Mucosa of descending colon (tissue), 3 donors: ENCODE measurements at regions not wholly inside any gene's neighbourhood (a gene's known extent, or its start where the extent isn't known, plus 50 kb on each side); places are given as distances from the start of the nearest gene placed in this dataset.

Experiments used
- ATAC-seq: fragments of 200-7000 bp; cut with Tn5 transposase; one replicate; pipeline ENCODE4 v1.9.1; 2020; ENCODE audit warnings: mild to moderate bottlenecking, moderate library complexity
- DNase-seq, 3 donors: peaks; one replicate each; pipeline ENCODE4 v3.0.0-alpha.2; 2020
- H3K36me3 ChIP-seq: fragments of 200-600 bp; one replicate; pipeline ENCODE4 v1.8.0; 2021; ENCODE audit warnings: low read depth, mild to moderate bottlenecking
- H3K4me1 ChIP-seq: fragments of 200-600 bp; one replicate; pipeline ENCODE4 v1.8.0; 2021; ENCODE audit warnings: low read depth, mild to moderate bottlenecking
- H3K4me3 ChIP-seq: fragments of 200-600 bp; one replicate; pipeline ENCODE4 v1.8.0; 2021; ENCODE audit warnings: mild to moderate bottlenecking
- H3K9me3 ChIP-seq: fragments of 200-600 bp; one replicate; pipeline ENCODE4 v1.8.0; 2021; ENCODE audit warnings: mild to moderate bottlenecking
- intact Hi-C, 2 donors: fragments of 100-400 bp; cut with DNase I in 1 of 2; cut with micrococcal nuclease in 1 of 2; formaldehyde crosslinking; loops; one replicate each; pipeline versions ENCODE4 v1.11.0 to v1.11.1; 2022; cut with DNase I, micrococcal nuclease
- TF ChIP-seq, protein P1 (sequence below): fragments of 200-600 bp; IDR thresholded peaks from one replicate; pipeline ENCODE4 v1.8.0; 2022; ENCODE audit warnings: antibody characterized with exemption, mild to moderate bottlenecking
- donor health status: DM: no; HTN: no; CAD: no; lungs with moderate emphysema.
- donor health status: DM: no; HTN: no; CAD: no.
- donor health status: DM: no; HTN: yes; CAD: no.

DNA sequence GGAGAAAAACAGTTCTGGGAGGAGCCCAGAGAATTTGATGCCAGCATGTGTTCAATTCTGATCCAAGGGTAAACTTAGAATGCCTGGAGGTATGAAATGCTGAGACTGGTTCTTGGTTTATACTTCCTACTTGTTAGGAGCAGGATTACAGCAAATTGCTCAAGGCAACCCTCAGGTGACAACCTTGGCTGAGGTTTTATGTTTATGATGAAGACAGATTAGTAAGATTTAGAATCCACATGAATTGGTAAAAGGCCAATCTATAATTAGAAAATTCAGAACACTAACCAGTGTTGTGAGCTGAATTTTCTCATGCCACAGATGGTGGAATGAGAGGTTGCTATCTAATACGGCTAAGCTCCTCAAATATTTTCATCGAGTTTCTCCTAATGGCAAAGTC lies 235.3 kb upstream of the NRIP1 start:
- Histone ChIP-seq H3K4me3 (no peak overlapping the region), H3K36me3 (no peaks in the 10 kb centered on the region), H3K9me3 (peaks cover 2% of the 10 kb centered on the region), H3K4me1 (no peaks in the 10 kb centered on the region)
- no peak for ATAC-seq
- intact Hi-C loops: no loop called here
- TF ChIP-seq, protein P1, sequence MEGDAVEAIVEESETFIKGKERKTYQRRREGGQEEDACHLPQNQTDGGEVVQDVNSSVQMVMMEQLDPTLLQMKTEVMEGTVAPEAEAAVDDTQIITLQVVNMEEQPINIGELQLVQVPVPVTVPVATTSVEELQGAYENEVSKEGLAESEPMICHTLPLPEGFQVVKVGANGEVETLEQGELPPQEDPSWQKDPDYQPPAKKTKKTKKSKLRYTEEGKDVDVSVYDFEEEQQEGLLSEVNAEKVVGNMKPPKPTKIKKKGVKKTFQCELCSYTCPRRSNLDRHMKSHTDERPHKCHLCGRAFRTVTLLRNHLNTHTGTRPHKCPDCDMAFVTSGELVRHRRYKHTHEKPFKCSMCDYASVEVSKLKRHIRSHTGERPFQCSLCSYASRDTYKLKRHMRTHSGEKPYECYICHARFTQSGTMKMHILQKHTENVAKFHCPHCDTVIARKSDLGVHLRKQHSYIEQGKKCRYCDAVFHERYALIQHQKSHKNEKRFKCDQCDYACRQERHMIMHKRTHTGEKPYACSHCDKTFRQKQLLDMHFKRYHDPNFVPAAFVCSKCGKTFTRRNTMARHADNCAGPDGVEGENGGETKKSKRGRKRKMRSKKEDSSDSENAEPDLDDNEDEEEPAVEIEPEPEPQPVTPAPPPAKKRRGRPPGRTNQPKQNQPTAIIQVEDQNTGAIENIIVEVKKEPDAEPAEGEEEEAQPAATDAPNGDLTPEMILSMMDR: no peak
- DNase-seq: no peak

DNA sequence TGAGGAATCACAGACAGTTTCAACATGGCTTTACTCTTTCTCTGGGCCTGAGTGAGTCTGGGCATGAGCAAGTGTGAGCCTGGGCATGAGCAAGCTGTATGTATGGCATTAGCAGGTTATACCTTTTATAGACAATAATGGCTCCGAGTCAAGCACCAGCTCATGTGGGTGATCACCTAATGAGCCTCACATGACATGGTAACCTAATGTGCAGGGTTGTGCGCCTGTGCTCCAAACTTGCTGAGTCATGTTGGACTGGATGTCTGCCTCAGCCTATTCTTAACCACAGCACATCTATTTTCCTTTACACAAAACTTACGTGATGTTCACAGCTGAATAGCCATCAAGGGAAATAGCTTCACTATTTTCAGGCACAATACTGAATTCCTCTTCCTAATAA lies 236.2 kb upstream of the NRIP1 start:
- ATAC-seq: no peak

DNA sequence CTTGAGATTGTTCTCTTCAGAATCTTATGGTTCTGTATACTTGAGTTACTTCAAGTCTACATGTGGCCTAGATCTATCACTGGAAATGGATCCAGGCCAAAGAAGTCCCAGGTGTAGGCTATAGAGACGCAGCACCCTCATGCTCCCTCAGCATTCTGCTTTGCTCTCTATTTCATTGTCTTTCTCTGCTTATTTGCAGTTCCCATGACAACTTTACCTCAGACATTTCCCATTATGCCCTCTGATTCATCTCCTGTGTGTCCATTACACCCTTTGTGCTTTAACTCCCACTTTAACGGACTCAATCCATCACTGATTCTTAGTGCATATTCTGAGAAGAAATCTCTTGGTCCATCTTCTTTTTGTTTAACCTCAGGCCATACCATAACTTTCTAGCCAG lies 236.9 kb upstream of the NRIP1 start:
- no peak overlapping the region for H3K4me3 ChIP-seq
- intact Hi-C loops: no loop called here
- ATAC-seq: no peak
- H3K4me1 ChIP-seq: no peaks in the 10 kb centered on the region
- DNase-seq: no peak
- peaks cover 2% of the 10 kb centered on the region for H3K9me3 ChIP-seq
- H3K36me3 ChIP-seq: no peaks in the 10 kb centered on the region
- TF ChIP-seq, protein P1: no peak

More for the DNA sequence above, 236.2 kb upstream of the NRIP1 start:
- TF ChIP-seq, protein P1: no peak
- no peaks in the 10 kb centered on the region for H3K36me3 ChIP-seq
- H3K4me1 ChIP-seq: no peaks in the 10 kb centered on the region
- H3K4me3 ChIP-seq: no peak overlapping the region
- intact Hi-C loops: no loop called here
- DNase-seq: no peak
- peaks cover 2% of the 10 kb centered on the region for H3K9me3 ChIP-seq

DNA sequence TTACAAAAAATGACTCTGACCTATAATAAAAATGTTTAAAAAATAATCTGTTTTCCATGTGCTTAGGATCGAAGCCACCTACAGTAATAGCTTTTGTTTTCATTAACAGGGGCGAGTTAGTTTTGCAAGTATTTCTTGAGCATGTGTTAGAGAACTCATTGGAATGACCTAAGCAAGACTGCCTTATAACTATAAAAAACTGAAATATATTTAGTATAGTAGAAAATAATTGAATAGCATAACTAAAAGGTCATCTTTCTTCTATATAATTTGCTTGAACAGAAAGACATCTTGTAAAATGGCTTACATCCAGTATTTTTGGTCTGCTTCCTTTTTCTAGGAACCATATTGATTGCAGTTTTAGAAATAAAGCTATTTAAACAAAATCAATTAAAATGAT lies 241.5 kb upstream of the NRIP1 start:
- intact Hi-C loops: no loop called here
- DNase-seq: no peak

DNA sequence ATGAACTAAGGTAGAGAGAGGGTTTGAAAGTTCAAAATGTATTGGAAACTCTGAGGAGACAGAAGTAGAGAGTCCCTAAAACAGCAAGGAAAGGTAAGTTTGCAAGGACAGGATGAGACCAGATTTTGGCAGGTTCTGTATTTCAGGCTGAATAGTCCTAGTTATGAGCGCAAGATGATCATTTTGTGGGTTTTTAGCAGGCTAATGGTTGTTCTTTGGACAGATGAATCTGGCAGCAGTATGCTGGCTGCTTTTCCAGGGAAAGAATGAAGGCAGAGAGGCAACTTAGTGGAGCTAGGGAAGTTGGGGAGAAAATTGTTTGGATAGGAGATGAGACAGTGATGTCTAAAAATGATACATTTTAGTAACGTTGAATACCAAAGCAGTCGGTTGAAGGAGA lies 243.5 kb upstream of the NRIP1 start:
- H3K9me3 ChIP-seq: no peaks in the 10 kb centered on the region
- no peak overlapping the region for H3K4me3 ChIP-seq
- H3K4me1 ChIP-seq: no peaks in the 10 kb centered on the region
- no peak for DNase-seq
- no peak for ATAC-seq
- no peaks in the 10 kb centered on the region for H3K36me3 ChIP-seq
- TF ChIP-seq, protein P1: no peak
- intact Hi-C loops: no loop called here

More for the DNA sequence above, 241.5 kb upstream of the NRIP1 start:
- Histone ChIP-seq H3K4me1 (no peaks in the 10 kb centered on the region), H3K9me3 (no peaks in the 10 kb centered on the region), H3K36me3 (no peaks in the 10 kb centered on the region), H3K4me3 (no peak overlapping the region)
- no peak for ATAC-seq
- TF ChIP-seq, protein P1: no peak

DNA sequence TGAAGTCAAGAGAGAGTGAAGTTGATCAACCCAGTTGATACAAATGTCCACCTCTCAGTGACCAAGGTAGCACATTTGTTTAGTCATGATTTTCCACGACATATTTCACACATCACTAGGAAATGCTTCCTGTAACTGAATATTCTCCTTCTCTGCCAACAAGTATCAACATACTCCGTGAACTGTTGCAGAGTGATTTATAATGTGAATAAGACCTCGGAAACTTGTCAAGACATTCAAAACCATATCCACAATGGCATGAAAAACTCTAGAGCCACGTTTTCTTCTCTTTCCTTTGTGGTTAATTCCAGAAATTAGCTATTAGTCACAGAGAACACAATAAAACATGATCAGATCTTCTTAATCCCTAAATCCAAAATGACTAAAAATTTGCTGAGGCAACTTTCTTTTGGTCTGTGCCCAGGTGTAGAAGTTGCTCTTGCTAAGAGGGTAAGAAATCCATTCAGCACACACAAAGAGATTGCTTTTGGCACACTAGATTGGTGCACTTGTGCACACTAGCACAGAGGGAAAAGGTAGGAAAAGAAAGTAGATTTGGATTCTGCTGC lies 244.3 kb upstream of the NRIP1 start:
- H3K9me3 ChIP-seq: no peaks in the 10 kb centered on the region
- TF ChIP-seq, protein P1: no peak
- no peaks in the 10 kb centered on the region for H3K4me1 ChIP-seq
- DNase-seq (no peak), ATAC-seq (no peak)
- H3K4me3 ChIP-seq: no peak overlapping the region
- H3K36me3 ChIP-seq: no peaks in the 10 kb centered on the region
- intact Hi-C loops: no loop called here
